Progenitor cell of endocrine pancreas (in vitro differentiated cells): ENCODE measurements at regions not wholly inside any gene's neighbourhood (a gene's known extent, or its start where the extent isn't known, plus 50 kb on each side); places are given as distances from the start of the nearest gene placed in this dataset.

Source experiments
- DNase-seq: peaks from one replicate; pipeline ENCODE4 v3.0.0; 2021; ENCODE audit warnings: low spot score; ENCODE audit not compliant: unreplicated experiment
- H3K27ac Mint-ChIP-seq: 2 replicates; pipeline ENCODE4 v1.8.0; 2021; ENCODE audit warnings: mild to moderate bottlenecking, moderate library complexity, mixed read lengths
- H3K27me3 Mint-ChIP-seq: 2 replicates; pipeline ENCODE4 v1.8.0; 2021; ENCODE audit warnings: mixed read lengths
- H3K36me3 Mint-ChIP-seq: 2 replicates; pipeline ENCODE4 v1.8.0; 2022; ENCODE audit warnings: mixed read lengths; ENCODE audit not compliant: insufficient read depth
- H3K4me1 Mint-ChIP-seq: 2 replicates; pipeline ENCODE4 v1.8.0; 2021; ENCODE audit warnings: low read depth, mixed read lengths
- H3K4me3 Mint-ChIP-seq: 2 replicates; pipeline ENCODE4 v1.8.0; 2021; ENCODE audit warnings: low read depth, mild to moderate bottlenecking, moderate library complexity, mixed read lengths
- H3K9me3 Mint-ChIP-seq: 2 replicates; pipeline ENCODE4 v1.8.0; 2021; ENCODE audit warnings: low read depth, mixed read lengths
- TF ChIP-seq, protein P1 (sequence below): fragments of 200-600 bp; sonication (generic); IDR thresholded peaks from one replicate; pipeline ENCODE4 v1.5.0; 2021; ENCODE audit warnings: antibody characterized with exemption, mild to moderate bottlenecking; ENCODE audit not compliant: unreplicated experiment

DNA sequence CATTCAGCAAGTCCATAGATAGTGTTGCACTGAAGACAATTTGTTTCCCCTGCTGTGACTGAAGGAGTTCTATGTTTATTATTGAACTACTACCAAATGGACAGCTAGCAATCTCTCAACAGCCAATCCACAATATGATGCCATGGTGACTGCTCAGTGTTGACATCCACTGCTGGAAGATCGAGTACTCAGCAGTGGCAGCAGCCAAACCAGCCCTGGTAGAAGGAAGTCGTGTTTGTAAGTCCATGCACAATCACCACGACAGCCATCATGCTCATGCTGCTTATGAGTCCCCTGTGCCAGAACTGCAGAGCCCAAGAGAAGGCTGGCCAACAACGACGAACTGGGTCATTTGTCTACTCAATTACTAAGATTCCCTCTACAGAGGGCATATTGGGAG, 66.4 kb downstream of the OSR1 start:
- H3K36me3 Mint-ChIP-seq: no peaks in the 10 kb centered on the region

DNA sequence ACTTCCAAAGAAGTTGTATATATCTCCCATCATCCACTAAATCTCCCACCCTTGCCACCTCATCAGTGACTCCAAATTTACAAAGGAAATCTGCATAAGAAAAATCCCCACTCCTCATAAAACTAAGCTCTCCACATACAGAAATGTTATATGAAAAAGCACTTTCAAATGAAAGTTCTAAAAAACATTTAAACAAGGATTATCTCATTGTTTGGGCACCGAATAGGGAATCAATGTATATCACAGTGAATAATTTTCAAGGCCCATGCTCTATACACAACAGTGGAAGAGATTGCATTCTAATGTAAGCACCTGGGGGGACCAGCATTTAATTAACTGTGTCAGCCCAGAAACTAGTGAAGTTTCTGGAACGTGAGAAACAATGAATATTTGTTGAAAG, 70.1 kb downstream of the OSR1 start:
- Mint-ChIP-seq H3K4me3 (no peak overlapping the region), H3K9me3 (peaks cover 4% of the 10 kb centered on the region), H3K4me1 (peaks cover 5% of the 10 kb centered on the region), H3K27ac (no peak overlapping the region), H3K36me3 (no peaks in the 10 kb centered on the region), H3K27me3 (no peaks in the 10 kb centered on the region)
- DNase-seq: no peak
- TF ChIP-seq, protein P1, sequence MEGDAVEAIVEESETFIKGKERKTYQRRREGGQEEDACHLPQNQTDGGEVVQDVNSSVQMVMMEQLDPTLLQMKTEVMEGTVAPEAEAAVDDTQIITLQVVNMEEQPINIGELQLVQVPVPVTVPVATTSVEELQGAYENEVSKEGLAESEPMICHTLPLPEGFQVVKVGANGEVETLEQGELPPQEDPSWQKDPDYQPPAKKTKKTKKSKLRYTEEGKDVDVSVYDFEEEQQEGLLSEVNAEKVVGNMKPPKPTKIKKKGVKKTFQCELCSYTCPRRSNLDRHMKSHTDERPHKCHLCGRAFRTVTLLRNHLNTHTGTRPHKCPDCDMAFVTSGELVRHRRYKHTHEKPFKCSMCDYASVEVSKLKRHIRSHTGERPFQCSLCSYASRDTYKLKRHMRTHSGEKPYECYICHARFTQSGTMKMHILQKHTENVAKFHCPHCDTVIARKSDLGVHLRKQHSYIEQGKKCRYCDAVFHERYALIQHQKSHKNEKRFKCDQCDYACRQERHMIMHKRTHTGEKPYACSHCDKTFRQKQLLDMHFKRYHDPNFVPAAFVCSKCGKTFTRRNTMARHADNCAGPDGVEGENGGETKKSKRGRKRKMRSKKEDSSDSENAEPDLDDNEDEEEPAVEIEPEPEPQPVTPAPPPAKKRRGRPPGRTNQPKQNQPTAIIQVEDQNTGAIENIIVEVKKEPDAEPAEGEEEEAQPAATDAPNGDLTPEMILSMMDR: no peak

More for the DNA sequence above, 66.4 kb downstream of the OSR1 start:
- no peak for DNase-seq
- H3K4me1 Mint-ChIP-seq: no peaks in the 10 kb centered on the region
- H3K27ac Mint-ChIP-seq: no peak overlapping the region
- TF ChIP-seq, protein P1: no peak
- no peak overlapping the region for H3K4me3 Mint-ChIP-seq
- H3K27me3 Mint-ChIP-seq: no peaks in the 10 kb centered on the region
- no peaks in the 10 kb centered on the region for H3K9me3 Mint-ChIP-seq

DNA sequence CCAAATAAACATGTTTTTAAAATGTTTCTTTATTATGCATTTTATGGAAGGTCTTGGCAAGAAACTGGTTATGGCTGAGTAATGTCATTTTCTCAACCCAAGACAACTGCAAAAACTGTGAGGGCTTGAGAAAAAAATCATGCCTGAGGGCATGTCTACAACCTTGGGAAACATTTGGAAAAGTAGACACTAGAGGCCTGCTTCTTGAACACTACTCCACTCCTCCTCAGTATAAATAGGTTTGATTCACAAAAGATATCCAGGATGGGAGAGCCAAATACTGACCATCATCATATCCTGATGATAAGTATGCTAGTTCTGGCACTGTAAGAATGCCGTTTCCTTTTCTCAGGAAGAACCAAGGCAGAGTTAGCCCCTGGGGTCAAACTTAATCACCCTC, 71.1 kb downstream of the OSR1 start:
- no peak for DNase-seq
- Mint-ChIP-seq H3K4me1 (peaks cover 5% of the 10 kb centered on the region), H3K36me3 (no peaks in the 10 kb centered on the region), H3K4me3 (no peak overlapping the region), H3K9me3 (peaks cover 4% of the 10 kb centered on the region), H3K27me3 (no peaks in the 10 kb centered on the region), H3K27ac (no peak overlapping the region)
- TF ChIP-seq, protein P1: no peak

DNA sequence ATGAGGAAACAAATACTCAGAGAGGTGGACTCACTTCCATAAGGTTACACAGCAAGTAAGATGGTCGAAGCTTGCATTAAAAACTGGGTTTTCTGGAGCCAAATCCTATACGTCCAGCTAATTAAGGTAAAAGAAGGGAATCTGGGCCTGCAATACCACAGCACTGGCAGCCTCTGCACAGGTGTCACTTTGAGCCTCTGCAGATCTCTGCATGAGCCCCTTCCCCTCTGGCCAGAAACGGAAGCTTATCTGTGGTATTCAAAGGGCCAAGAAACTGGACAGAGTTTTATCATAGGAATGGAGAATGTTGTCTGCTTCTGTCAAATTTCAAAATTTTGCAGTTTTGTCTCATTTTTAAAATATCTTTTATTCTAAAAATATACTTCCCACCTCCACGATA, 76.1 kb downstream of the OSR1 start:
- Mint-ChIP-seq H3K27ac (no peak overlapping the region), H3K4me1 (peaks cover 5% of the 10 kb centered on the region), H3K9me3 (peaks cover 26% of the 10 kb centered on the region), H3K27me3 (no peaks in the 10 kb centered on the region), H3K4me3 (no peak overlapping the region), H3K36me3 (no peaks in the 10 kb centered on the region)
- DNase-seq: no peak
- TF ChIP-seq, protein P1: no peak

DNA sequence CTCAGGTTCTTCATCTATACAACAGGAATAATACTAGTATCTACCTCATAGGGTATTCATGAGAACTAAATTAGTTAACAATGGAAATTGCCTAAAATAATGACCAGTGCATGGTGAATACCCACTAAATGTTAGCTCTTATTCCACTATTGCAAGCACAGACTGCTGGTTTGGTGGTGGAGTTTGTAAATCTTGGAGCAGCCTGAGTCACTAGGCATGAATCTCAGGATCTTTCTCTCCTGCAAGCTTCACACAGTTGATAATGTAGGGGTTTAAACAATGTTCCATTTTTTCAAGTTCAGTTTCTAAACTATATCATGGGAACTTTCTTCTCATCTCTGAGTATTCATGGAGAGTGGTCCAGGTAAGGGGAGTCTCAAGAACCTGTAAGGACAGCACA, 84.0 kb downstream of the OSR1 start:
- H3K27ac Mint-ChIP-seq: no peak overlapping the region
- no peak overlapping the region for H3K4me3 Mint-ChIP-seq
- no peaks in the 10 kb centered on the region for H3K36me3 Mint-ChIP-seq
- peaks cover 4% of the 10 kb centered on the region for H3K4me1 Mint-ChIP-seq
- no peak for DNase-seq
- H3K27me3 Mint-ChIP-seq: no peaks in the 10 kb centered on the region
- TF ChIP-seq, protein P1: no peak
- H3K9me3 Mint-ChIP-seq: peaks cover 12% of the 10 kb centered on the region
